ENCODE measurements at regions not wholly inside any gene's neighbourhood (a gene's known extent, or its start where the extent isn't known, plus 50 kb on each side); places are given as distances from the start of the nearest gene placed in this dataset.

- H3K4me3 ChIP-seq (replicated peaks; ENCODE audit: low read depth, low read length) = no peak overlapping the region
- DNase-seq (ENCODE audit: extremely low read depth, low read depth) = no peak
- TF ChIP-seq, protein P1, sequence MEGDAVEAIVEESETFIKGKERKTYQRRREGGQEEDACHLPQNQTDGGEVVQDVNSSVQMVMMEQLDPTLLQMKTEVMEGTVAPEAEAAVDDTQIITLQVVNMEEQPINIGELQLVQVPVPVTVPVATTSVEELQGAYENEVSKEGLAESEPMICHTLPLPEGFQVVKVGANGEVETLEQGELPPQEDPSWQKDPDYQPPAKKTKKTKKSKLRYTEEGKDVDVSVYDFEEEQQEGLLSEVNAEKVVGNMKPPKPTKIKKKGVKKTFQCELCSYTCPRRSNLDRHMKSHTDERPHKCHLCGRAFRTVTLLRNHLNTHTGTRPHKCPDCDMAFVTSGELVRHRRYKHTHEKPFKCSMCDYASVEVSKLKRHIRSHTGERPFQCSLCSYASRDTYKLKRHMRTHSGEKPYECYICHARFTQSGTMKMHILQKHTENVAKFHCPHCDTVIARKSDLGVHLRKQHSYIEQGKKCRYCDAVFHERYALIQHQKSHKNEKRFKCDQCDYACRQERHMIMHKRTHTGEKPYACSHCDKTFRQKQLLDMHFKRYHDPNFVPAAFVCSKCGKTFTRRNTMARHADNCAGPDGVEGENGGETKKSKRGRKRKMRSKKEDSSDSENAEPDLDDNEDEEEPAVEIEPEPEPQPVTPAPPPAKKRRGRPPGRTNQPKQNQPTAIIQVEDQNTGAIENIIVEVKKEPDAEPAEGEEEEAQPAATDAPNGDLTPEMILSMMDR (IDR thresholded peaks at IDR 0.05; ENCODE audit: low read depth, low read length, missing control alignments) = no peak
These were observed 56.7 kb upstream of the MYO3A start for GRCh38 chr10:25877296-25877695.
